ENCODE measurements at regions not wholly inside any gene's neighbourhood (a gene's known extent, or its start where the extent isn't known, plus 50 kb on each side); places are given as distances from the start of the nearest gene placed in this dataset.

DNA sequence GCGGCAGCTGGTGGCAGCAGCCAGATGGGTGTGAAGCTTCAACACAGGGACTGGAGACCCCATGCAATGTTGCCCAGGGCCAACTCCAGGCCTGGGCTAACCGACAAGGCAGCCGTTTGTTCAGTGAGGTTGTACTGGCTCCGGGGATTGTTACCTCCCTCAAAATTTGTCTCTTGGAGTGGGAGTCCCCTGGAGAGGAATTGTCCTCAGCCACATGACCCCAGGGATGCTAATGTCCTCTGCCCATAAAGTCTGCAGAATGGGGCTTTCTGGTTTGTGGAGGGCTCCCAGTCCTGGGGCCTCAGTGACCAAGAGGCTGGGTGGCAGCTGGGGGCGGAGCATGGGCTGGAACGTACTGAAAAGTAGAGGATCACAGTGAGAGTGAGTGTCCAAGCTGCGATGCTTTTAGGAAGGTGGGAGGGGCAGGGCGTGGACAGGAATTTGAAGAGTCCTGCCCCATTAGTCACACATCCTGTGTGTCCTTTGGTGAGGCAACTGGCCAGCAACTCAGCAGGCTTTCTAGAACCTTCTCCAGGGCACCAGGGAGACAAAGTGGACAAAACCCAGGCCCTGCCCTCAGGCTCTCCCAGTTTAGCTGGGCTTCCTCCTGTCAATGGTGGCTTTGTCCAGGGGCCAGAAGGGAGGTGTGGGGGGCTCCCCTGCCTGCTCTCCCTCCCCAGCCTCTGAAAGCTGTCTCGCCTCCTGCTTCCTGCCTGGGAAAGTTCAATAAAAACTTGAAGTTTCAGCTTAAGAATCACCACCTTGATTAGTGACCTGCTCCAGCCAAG is 114.0 kb downstream of the NSG2 start:
- no peak for DNase-seq

DNA sequence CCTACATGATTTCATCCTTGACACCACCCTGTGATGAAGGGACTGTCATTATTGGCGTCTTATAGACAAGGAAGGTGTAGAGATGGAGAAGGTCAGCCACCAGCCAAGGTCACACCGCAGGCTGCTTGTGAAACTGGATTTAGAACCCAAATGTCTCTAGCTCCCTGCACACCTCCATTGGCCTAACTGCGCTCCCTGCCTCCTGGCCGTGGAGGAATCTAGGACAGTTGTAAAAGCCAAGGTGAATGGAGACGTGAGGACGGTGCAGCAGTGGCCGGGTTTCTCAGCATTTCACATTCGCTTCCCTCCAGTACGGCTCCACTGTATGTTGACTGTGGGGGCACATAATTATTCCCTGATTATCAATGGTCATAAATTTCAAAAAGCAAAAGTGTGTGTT is 119.9 kb downstream of the NSG2 start:
- DNase-seq: no peak

DNA sequence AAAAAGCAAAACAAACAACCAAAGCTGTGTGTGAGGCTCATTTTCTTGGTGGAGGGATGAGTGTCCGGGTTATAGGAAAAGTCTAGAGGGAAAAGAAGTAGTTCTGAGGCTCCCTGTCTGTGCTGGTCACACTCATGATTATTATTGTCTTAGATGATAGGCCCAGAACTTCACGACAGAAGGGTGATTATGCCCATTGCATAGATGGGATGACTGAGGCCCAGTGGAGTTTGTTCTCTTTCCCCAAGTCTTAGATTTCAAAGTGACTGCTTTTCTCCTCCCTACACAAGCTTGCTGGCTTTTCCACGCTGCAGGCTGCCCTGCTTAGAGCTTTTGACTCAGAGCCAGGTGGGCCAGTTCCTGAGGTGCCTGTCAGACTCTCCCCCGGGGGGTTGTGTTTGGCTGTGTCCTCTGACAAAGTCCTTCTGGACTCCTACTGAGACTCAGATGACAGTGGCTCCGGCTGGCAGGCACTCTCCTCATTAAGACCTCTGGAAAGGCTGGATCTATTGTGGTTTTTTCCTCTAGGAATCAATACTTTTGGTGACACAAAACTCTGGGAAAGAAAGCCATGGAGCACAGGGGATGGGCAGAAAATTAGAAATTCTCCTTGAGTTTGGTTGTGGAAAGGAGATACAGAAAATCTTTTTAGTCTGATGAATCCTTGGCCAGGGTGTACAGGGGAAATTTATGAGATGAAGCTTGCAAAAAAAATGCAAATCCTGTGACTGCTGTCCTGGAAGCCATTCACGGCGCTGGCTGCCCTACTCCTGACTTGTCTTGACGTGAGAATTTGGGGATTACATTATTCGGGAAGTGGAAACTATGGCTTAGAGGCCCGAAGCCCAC is 120.9 kb downstream of the NSG2 start:
- DNase-seq: no peak

DNA sequence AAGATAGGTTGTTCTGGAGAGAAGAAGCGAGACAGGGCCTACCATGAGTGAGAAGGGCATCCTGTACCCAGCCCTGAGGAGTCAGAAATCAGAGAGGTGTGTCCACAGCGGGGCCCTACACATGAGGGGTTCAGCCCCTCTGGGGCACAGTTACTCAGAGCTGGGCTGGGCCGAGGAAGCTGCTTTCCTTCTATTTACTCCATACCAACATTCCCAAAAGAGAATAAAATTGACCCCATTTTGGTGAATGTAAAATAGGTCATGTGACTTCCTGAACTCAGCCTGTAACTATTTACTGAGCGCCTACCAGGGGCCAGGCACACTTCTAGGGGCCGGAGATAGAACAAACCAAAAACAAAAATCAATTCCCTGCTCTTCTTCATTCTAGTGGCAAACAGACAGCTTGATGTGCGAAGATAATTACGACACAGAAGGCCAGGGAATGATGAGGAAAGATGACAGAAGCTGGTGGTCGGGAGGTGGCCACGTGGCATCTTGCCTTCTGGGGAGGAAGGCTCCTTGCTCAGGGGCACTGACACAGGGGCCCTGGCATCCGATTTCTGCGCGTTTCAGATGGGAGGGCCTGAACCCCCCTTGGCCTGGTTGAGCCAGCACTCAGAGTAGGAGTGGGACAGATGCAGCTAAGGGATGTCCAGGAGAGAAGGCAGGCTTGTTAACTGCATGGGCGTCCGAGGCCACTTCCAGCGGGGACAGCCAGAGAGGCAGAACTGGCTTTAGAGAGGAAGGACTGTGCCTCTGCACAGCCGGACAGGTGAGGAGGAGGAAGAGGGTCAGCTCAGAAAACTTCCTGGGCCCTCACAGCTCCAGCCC is 121.8 kb downstream of the NSG2 start:
- no peak for DNase-seq

DNA sequence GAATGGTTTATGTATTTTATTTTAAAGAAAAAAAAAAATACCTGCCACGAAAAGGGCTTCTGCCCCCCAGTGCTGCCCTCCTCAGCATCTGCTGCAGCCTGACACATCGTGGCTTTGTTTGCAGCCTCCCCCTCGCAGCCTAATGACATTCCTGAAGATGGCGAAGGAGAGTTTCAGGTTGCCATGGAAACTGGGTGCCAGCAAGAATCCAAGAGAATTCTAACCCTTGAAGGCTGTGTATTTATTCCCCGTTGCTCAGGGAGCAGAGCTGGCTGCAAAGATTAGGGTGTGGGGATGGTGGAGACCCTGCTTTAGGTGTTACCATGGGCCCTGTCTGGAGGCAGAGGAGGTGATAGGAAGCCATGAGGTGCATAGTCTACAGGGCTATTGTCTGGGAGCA is 126.6 kb downstream of the NSG2 start:
- no peak for DNase-seq

DNA sequence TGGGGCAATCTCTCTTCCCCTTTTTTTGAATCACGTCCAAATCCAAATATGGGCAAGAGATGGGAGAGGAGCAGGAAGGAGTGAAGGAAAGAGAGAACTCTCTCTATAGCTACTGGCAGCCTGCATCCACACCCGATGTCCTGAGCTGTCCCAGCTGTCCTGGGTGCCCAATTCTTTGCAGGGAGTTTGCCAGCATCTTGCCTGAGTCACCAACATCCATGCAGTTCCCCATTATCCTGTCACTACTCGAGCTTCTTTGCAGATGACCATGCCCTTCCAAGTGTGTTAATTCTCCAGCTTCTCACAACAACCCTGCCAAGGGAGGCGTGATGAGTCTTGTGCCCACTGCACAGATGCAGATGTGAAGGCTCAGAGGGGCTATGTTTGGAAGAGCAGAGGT is 127.1 kb downstream of the NSG2 start:
- no peak for DNase-seq

DNA sequence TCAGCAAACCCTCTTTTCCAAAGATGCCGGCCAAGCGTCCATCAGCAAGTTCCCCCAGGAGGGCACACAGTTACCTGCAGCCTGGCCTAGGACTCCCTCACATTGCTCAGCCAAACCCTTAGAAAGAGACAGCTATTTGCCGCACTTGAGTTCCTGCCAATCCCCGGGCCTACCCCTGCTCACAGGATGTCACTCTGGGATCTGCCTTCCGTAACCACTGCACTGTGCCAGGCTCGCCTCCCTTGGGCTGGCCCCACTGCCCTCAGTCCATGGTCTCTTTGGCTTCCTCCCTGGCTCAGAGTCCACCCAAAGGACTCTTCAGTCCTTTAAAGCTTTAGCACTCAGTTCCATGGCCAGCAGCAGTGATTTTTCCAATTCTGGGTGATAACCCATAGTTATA is 128.3 kb downstream of the NSG2 start:
- no peak for DNase-seq

DNA sequence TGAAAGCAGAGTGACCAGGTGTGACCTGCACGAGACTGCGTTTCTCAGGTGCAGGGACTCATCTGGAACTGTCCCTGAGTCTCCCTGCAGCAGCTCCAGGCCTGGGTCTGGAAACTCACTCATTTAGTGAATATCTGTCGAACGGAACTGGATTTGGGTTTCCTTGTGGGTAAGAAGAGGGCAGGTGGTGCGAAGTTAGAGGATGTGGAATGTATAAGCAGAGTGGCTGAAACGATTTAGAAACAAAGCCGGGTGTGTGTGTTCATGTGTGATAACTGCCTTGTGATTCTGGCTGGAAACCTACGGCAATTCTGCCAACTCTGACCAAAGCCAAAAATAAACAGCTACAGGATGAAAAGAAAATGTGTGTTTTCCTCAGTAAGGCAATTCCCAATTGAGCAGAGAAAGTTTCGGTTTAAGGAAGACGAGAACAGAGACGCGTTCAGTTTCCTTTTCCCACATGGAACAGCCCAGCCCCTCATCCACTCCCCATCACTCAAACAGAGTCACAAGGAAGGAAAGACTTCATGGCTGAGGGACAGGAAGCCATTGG is 130.3 kb downstream of the NSG2 start:
- DNase-seq: no peak

DNA sequence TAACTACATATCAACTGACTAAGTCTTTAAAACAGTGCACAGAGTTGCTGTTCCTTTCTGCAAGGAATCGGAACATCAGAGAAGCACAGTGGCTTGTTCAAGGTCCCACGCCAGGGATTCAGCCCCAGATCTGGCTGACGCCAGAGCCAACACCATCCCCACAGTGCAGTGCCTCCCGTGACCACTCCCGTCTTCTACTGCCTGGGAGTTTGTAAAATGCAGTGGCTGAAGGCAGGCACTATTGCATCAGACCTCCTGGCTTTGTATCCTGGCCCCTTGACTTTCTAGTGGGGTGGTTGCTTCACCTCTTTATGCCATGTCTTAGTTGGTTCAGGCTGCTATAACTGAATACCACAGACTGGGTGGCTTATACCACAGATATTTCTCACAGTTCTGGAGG is 131.0 kb downstream of the NSG2 start:
- DNase-seq: no peak

DNA sequence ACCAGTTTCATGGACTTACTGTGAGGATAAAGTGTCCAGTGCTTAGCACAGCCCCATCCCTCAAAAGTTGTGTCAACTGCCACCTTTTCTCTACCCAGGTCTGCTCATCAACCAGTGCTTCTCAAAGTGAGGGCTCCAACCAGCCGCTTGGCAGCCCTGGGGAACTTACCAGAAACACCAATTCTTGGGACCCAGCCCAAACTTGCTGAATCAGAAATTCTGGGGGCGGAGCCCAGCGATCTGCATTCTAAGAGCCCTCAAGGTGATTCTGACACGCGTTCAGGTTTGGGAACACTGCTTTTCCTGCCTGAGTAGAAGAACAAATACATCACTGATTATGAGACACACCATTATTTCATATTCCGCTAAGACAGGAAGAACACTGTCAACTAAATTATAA is 132.0 kb downstream of the NSG2 start:
- no peak for DNase-seq

DNA sequence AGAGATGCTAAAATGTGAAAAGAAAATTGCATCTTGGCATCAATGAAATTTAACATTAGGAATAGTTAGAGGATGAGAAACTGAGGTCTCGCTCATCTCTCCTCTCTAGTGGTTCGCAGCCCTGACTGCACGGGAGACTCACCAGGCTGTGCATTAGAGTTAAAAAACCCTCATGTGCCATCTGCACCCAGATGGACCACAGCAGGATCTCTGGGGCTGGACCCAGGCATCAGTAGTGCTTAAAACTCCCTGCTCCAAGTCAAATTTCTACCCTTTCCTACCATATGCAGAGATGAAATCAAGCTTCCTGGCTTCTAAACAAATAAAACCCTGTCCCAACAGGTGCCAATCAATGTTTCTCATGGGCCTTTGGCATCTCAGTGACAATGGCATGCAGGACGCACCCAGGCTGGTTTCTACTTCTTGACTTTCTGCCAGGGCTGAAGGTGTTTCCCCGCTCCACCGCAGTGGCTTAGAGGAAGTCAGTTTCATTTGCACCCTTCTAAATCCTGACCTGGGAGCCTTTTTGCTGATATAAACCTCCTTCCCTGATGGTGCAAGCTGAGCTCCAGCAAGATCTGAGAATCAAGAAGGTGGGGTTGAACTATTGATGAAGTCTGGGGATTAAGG is 132.6 kb downstream of the NSG2 start:
- DNase-seq: no peak

DNA sequence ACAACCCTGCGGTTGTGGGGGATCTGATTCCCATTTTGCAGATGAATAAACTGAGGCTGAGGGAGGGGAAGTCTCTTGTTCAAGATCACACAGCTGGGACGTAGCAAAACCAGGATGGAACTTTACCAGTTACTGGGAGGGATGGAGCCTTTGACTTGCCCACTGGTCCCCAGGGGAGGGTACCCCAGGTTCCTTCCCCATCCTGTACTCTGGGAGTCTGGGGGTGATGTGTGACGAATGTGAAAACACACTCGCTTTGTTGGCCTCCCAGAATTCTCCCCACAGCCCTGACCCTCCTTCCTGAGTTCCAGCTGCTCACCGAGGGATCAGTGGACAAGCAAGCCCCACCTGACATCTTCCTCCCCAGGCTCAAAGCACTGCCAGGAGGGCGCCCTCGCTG is 135.1 kb downstream of the NSG2 start:
- no peak for DNase-seq

DNA sequence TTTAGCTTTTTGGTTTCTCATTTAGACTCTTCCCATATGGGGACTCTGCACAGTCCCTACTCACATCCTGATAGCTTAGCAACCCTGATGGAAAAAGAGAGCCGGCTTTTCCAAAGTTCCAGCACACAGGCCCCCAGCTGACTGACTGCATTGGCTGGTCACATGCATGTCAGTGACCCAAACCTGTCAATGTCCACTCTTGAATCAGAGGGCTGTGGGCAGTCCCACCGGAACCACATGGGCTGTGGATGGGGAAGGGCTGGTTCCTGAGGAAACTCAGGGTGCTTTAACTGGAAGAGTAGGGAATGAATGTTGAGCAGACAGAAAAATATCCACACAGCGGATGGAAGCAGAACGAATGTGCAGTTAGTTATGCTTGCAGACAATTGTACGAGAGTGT is 136.6 kb downstream of the NSG2 start:
- DNase-seq: no peak

DNA sequence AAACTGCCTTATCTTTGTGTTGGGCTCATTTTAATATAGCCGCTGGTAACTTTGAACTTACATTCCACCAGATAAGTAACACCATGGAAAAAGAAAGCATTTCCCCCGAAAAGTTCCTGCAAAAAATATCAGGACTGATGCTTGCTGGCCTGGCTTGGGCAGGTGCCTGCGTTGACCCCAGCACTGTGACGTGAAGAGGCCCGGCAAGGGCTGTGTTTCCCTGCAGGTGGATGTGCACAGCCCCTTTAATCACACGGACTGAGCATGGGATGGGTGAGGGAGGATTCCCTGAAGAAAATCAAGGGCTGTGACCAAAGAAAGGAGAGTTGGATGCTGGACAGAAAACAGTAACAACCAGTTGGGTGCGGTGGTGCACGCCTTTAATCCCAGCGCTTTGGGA is 138.2 kb downstream of the NSG2 start:
- DNase-seq: no peak

DNA sequence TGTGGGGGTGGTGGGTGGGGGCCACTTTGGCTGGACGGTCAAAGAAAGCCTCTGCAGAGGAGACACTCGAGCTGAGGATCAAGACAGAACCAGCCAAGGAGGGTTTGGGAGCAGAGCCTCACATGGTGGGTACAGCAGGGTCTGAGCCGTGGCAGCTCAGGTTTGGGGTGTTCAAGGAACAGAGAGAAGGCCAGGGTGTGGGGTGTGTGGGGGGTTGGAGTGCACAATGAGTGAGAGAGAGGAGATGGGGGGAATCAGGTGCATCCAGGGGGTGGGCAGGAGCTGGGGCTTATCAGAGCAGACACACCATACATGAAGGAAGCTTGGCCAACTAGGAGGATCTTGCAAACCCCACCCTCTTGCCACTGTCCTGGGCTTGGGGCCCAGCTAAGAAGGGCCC is 140.0 kb downstream of the NSG2 start:
- DNase-seq: no peak

DNA sequence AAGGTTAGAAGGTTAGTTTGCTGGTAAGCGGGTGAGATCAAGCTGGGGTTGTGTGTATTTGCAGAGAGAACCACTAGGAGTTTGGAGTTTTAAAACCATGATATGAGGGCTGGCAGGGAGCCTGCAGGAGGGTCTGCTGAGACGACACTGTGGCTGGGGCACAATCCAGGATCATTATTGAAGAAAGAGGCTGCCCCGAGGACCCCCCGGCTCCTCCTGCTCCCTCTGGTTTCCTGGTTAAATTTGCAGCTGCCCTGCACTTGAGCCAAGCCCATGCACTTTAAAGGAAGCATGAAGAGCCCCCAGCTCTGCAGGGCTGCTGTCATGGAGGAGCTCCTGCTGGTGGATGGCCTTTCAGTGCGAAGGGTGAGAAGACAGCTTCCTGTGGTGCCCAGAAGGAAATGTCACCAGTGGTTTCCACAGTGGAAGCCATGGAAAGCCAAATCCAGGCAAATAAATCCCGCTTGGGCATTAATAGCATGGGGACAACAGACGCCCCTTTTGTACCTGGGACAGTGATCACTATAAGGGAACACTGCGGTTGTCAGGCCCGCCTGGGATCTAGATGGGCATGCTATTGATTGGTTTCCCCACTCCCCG is 140.7 kb downstream of the NSG2 start:
- DNase-seq: no peak

DNA sequence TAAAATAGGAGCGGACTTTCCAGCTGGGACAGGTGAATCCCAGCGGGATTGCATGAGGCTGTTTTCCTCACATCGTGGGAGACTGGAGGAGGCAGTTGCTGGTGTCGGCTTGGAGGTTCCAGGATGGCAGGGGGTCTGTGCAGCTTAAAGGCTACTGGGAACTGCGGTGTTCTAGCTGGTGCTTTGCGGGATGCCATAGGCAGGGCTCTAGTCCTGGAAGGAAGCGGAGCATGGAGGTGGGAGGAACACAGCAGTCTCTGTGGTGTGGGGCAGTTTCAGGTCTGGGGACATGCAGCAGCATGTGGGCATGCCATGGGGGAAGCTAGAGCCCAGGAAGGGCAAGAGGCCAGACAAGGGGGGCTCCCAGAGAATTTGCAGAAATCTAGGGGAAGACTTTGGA is 141.5 kb downstream of the NSG2 start:
- no peak for DNase-seq

DNA sequence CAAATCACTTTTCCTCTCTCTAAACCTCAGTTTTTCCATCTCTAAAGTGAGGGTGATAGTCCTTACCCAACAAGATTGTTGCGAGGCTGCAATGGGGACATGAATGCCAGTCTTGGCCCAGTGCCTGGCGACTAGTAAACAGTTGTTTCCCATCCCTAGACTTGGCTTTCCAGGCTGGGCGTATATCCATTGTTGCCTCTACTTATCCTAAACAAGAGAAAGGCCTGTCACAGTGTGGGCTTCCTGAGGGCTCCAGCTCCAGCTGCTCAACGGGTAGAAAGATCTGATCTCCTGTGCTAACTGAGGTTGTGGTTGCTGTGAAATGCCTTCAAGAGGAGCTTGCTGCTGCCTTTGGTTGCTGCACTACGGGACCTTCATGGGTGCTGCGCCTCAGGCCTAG is 142.0 kb downstream of the NSG2 start:
- no peak for DNase-seq

DNA sequence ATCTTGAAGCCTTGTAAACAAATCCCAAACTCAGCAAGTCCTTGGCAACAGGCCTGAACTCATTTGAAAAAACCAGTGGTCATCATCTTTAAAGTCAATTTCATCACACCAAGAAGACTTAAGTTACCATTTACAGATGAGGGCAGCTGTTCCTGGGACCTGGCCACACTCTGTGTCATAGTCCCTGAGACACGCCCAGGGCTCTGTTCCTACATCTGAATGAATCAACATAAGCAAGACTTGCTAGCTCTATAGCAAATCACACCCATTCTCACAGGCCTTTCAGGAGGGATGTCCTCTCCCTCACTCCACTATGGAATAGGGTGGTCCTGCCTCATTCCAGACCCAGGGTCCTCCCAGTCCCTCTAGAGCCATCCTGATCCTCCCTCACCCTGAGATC is 142.8 kb downstream of the NSG2 start:
- DNase-seq: no peak

DNA sequence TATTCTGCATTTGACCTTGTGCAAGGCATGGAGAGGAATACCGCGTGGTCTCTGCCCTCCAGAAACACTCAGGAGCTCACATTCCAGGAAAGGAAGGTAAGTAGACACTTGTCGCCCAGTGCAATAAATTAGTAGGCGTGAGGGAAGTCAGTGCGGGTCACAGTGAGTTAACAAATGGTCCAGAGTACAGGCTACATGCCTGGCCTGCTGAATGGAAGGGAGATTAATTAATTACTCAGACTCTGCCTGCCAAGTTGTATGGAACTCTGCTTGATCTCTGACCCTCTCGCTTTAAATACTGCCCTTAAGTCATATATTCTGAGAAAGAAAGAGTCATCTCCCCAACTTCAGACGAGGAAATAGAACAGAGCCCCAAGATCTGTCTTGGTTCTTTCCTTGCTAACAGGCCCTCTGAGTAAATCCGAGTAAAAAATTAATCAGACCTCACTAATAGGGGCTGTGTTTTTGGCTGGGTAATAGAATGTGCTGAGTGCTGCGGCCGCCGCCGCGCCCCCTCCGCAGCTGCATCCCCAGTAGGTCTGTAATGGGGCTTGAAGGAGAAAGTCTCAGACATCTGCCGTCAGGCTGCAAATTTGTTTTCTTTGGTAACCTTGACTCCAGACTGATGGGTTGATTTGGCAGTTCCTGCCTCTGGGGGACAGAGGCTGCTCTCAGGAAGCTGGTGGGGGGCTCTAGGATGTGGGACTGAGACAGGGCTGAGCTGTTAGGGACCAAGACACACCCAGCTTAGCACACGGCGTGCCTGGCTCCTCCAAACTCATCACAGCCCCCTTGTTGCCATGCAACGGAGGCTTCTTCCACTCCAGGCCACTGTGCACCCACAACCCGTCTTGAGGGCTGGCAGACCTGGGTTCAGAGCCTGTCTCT is 144.4 kb downstream of the NSG2 start:
- no peak for DNase-seq

DNA sequence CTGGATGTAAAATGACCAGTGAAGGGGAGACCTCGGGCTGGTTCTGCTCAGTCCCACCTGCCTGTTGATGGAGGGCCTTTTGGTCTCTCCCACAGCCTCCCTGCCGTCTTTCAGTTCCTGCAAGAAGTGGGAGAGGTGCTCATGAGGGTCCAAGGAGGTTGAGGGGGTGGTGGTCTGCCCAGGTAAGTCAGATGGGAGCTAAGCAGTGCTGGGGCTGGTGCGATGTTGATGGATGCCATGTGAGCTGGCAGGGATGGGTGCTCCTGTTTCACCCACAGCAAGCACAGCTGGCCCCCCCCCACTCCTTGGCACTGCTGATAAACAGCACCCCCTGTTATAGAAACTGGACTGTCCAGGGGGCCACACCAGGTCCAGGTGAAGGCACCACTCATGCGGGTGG is 145.6 kb downstream of the NSG2 start:
- DNase-seq: no peak

Data from NCI-H226 (cell line).